T47D (cell line): ENCODE measurements at regions not wholly inside any gene's neighbourhood (a gene's known extent, or its start where the extent isn't known, plus 50 kb on each side); places are given as distances from the start of the nearest gene placed in this dataset.
A peak's percentile ranks its signal among the peaks of the same experiment; 100 is the strongest.

Source experiments
- DNase-seq, 2 experiments: peaks; one replicate each; pipeline versions ENCODE4 v3.0.0 to v3.0.0-alpha.2; 2011 to 2012; ENCODE audit warnings: low read depth in 1 of 2, low spot score in 1 of 2
- JUND ChIP-seq: IDR thresholded peaks from 2 replicates; pipeline ENCODE4 v1.6.1; 2012; ENCODE audit warnings: low read depth
- in situ Hi-C: cut with HindIII; loops from 2 replicates; pipeline ENCODE4 v1.10.0; 2016; ENCODE audit warnings: low sequenced_read_pairs, low pct_unique_long_range_greater_than_20kb

DNA sequence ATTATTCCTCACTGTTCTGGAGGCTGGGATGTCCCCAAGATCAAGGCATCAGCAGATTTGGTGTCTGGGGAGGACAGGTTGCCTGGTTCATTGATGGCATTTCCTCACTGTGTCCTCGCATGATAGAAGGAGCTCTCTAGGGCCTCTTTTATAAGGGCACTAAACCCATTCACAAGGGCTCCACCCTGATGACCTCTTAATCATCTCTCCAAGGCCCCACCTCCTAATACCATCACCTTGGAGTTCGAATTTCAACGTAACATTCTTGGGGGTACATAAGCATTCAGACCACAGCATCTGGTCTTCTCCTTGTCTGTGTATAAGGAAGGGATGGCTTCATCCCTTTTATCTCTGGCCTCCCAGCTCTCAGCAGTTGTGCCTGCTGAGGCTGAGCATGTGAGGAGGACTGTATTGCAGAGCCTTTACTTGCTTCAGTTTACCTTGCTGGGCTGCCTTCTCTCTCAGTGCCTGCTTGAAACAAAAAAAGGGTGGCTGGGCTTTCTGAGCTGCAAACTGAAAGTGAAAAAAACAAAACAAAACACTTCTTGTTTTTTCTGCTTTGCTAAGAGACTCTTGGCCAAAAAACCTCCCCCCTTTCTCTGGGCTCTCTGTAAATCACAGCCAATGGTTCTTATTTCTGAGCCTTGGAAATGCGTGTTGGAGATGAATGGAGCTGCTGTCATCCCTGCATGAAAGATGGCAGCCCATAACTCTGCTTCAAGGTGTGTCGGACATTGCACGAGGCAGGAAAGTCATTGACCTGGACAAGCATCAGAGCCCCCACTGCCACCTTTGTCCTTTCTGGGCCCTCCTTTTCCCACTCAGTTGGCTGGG, 75.8 kb downstream of the RHOU start:
- no peak for TF ChIP-seq JUND
- in situ Hi-C loops, result no loop called here
- no peak for DNase-seq

GRCh38 chr1:228811712-228812305, 76.5 kb downstream of the RHOU start:
- TF ChIP-seq JUND, result no peak
- no peak for DNase-seq
- in situ Hi-C loops, result no loop called here

GRCh38 chr1:228812961-228813360, 77.7 kb downstream of the RHOU start:
- no peak for TF ChIP-seq JUND
- no peak for DNase-seq
- in situ Hi-C loops, result no loop called here

- in situ Hi-C loops, result no loop called here
- TF ChIP-seq JUND, result no peak
- no peak for DNase-seq
These were observed 78.9 kb downstream of the RHOU start for GRCh38 chr1:228814176-228814575.

DNA sequence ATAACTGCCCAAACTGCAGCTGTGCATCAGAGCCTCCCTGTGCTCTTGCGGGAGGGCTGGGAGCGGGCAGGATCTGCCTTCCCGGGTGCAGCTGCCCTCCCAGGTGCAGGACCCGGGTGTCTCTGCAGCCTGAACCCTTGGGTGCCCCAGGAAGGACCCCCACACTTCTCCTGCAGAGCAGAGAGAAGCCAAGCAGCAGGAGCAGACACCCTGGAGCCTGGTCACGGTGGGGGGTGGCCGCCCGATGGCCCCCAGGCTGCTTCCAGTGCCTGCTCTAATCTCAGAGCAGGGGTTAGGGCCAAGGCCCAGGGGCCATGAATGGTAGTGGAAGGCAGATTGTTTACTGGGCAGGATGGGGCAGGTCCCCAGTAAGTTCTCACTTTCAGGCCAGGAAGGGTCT, 83.0 kb downstream of the RHOU start:
- in situ Hi-C loops, result no loop called here
- no peak for DNase-seq
- TF ChIP-seq JUND, result no peak

GRCh38 chr1:228818928-228819630, 83.8 kb downstream of the RHOU start:
- in situ Hi-C loops, result no loop called here
- TF ChIP-seq JUND, result no peak

GRCh38 chr1:228821252-228821651, 86.0 kb downstream of the RHOU start:
- DNase-seq, result no peak
- no peak for TF ChIP-seq JUND
- in situ Hi-C loops, result no loop called here

More at GRCh38 chr1:228818928-228819630, 83.8 kb downstream of the RHOU start:
- DNase-seq, result no peak

GRCh38 chr1:228823200-228823599, 87.9 kb downstream of the RHOU start:
- no peak for DNase-seq
- TF ChIP-seq JUND, result no peak
- in situ Hi-C loops, result no loop called here

- no peak for TF ChIP-seq JUND
- in situ Hi-C loops, result no loop called here
- DNase-seq, result no peak
These were observed 89.1 kb downstream of the RHOU start for GRCh38 chr1:228824366-228824765.

- in situ Hi-C loops, result no loop called here
- TF ChIP-seq JUND, result no peak
- no peak for DNase-seq
These were observed 89.8 kb downstream of the RHOU start for GRCh38 chr1:228825041-228825440.

GRCh38 chr1:228825840-228826484, 90.7 kb downstream of the RHOU start:
- in situ Hi-C loops, result no loop called here
- TF ChIP-seq JUND, result no peak
- no peak for DNase-seq

DNA sequence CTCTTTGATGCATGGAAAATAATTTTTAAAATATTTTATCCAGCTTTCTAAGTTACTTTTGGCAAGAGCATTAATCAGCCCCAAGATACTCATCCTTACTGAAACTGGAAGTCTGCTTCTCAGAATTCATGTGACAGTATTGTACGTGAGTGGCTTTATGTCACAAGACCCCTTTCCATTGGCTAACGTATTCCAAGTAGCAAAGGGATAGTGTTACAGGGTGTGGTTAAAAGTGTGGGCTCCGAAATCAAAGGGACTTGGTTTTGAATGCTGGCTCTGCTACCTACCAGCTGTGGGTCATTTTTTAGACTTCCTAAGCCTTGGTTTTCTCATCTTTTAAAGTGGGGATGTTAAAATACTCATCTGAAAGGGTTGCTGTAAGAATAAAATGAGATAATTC, 91.7 kb downstream of the RHOU start:
- no peak for TF ChIP-seq JUND
- in situ Hi-C loops, result no loop called here
- DNase-seq, result peak in 1 of 2 experiments; percentile 25
